NCI-H187 treated with DMSO at 0.1 percent for 48 hours (cell line): ENCODE measurements at regions not wholly inside any gene's neighbourhood (a gene's known extent, or its start where the extent isn't known, plus 50 kb on each side); places are given as distances from the start of the nearest gene placed in this dataset.

ENCODE experiments used
- DNase-seq: peaks from one replicate; lab custom pipeline; 2025; lab: John Stamatoyannopoulos, UW

DNA sequence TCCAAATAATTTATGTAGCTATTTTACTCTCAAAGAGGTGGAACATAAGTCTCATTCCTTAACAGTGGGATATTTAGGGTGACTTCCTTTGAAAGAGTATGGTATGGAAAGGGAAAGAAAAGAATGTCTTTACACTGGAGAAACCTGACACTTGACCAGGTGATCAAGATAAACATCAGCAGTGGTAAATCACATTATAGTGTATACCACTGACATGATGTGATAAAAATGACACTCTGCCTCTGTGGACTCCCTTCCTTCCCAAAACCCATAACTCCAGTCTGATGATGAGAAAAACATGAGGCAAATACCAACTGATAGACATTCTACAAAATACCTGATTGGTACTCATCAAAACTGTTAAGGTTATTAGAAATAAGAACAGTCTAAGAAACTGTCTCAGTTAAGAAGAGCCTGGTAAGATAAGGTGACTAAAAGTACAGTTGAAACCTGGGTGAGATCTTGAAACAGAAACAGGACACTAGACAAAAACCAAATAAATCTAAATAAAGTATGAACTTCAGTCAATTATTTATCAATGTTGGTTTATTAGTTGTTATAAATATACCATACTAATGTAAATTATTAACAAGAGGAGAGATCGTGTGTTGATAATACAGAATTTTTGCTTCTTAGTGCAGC lies 144.2 kb upstream of the PCDH18 start:
- no peak for DNase-seq

DNA sequence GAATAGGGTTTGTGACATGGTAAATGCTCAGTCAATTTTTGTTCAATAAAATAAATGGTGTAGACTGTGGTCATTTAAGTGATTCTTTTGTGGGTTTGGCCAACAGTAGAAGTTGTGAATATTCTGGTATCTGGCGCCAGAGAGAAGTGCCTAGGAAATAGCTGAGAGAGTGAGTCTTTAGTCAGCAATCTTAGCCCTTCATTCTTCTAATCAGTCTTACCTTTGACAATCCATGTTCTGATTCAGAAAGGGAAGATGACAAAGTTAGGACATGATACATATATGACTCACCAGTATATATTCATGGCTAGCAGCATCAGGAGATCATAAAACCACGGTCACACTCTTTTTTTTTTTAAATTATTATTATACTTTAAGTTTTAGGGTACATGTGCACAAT lies 141.8 kb upstream of the PCDH18 start:
- no peak for DNase-seq

- no peak for DNase-seq
These were observed 136.7 kb upstream of the PCDH18 start for GRCh38 chr4:137668885-137669545.

- no peak for DNase-seq
These were observed 132.1 kb upstream of the PCDH18 start for GRCh38 chr4:137664416-137664815.

DNA sequence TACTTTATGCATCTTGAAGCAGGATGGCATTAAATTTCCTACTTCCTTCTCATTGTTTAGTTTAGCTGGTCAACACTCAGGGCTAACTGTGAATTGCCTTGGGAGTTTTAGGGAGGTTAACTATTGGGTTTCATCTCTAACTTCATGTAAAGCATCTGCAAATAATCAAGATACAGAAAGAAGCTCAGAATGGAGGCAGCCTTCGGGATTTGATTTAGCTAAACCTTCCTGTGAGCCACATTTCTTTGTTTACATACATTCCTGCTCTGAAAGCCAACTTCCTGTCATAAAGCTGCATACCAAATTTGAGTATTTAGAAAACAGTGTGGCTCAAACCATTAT lies 131.7 kb upstream of the PCDH18 start:
- no peak for DNase-seq

DNA sequence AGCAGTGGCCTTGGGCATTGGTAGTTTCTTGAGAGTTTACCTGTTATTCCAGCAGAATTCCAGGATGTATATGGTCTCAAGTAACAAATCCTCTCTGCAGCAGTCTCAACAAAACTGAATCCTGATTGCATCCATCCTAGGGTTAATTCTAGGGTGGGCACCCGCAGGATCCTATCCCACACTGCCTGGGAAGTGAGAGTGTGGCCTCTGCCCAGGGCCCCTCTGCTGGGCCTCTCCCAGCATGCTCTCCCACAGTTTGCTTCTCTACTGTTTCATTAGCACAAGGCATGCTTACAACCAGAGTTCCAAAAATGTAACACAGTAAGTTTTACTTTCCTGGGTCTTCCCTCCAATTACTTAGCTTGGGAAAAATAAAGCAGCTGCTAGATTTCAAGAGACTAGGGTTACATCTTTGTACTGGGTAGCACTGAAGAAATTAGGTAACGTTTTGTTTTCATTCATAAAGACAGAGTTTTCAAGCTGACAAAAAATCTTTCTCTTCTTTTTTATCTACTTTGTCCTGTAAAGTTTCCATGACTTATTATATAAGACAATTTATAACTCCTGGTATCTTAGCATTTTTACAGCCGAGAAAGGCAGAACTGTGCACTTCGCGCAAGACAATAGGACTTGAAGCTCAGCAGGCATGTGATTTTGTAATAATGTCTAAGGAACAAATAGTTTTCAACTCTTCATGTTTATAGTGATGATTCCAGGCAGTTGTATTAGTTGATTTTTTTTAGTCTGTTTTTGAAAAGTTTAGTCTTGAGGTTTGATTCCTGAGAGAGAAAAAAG lies 131.2 kb upstream of the PCDH18 start:
- no peak for DNase-seq

GRCh38 chr4:137661693-137662092 lies 129.4 kb upstream of the PCDH18 start:
- DNase-seq, result no peak

GRCh38 chr4:137660211-137660610 lies 127.9 kb upstream of the PCDH18 start:
- DNase-seq, result no peak

DNA sequence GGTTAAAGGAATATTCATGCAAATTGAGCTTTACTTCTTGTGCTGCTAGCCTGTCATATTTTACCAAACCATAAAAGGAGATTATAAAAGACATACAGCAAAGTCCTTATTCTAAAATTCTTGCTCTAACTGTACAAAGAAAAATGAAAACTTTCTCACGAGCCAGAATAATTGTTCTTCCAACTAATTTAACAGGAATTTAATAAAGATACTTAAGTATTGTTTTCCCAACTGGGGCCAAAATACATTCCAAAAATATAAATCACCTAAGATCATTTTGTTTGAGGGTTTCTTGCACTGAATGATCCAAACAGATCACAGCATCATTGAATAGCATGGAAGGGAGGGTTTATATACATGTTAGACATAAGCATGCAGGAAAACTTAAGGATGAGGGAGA lies 127.1 kb upstream of the PCDH18 start:
- no peak for DNase-seq

GRCh38 chr4:137656661-137657060 lies 124.4 kb upstream of the PCDH18 start:
- no peak for DNase-seq

DNA sequence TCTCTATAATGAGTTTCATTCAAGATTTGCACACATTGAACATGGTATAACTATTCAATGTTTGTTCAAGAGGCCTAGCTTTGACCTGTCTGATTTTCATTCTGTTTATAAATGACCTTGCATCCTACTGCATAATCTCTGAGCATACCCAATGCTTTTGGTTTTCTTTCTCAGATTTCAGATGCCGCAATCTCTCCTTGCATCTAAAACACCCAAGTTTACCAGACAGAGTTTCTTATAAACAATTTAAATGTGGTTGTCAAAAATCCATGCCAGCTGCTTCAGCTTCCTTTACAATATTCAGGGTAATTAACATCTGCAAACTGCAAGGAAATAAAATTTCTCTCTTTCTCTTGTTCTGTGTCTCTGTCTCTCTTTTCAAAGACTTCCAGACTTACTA lies 123.0 kb upstream of the PCDH18 start:
- DNase-seq, result no peak

DNA sequence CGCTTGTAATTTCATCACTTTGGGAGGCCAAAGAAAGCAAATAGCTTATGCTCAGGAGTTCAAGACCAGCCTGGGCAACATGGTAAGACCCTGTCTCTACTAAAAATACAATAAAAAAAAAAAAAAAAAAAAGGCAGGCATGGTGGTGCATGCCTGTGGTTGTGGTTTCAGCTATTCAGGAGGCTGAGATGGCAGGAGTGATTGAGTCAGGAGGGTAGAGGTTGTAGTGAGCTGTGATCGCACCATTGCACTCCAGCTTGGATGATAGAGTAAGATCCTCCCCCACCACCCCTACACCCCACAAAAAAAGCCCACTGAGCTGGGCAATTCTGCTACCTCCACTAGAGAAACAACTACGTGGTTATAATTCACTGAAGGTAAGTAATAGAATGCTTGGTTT lies 118.8 kb upstream of the PCDH18 start:
- DNase-seq, result no peak

GRCh38 chr4:137649711-137650450 lies 117.6 kb upstream of the PCDH18 start:
- DNase-seq, result no peak

- DNase-seq, result no peak
These were observed 116.2 kb upstream of the PCDH18 start for GRCh38 chr4:137648531-137648930.

- no peak for DNase-seq
These were observed 115.1 kb upstream of the PCDH18 start for GRCh38 chr4:137647375-137647774.

- no peak for DNase-seq
These were observed 111.9 kb upstream of the PCDH18 start for GRCh38 chr4:137644201-137644600.

GRCh38 chr4:137641544-137641943 lies 109.2 kb upstream of the PCDH18 start:
- no peak for DNase-seq

DNA sequence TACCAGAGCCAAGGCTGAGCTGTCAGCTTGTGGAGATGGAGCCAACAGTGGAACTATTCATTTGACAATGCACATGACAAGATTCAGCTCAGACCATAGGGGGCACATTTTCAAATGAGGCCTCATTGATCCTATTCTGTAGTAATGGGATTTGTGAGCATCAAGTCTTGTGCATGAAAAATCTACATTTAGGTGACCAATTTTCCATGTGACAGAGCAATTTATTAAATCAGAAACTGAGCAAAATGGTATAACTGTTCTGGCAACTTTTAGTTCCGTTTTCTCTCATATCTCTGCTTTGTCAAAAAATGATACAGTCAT lies 108.5 kb upstream of the PCDH18 start:
- DNase-seq, result no peak

- DNase-seq, result no peak
These were observed 108.0 kb upstream of the PCDH18 start for GRCh38 chr4:137640156-137640837.

- no peak for DNase-seq
These were observed 106.6 kb upstream of the PCDH18 start for GRCh38 chr4:137638934-137639333.

- DNase-seq, result no peak
These were observed 103.3 kb upstream of the PCDH18 start for GRCh38 chr4:137635601-137636000.

DNA sequence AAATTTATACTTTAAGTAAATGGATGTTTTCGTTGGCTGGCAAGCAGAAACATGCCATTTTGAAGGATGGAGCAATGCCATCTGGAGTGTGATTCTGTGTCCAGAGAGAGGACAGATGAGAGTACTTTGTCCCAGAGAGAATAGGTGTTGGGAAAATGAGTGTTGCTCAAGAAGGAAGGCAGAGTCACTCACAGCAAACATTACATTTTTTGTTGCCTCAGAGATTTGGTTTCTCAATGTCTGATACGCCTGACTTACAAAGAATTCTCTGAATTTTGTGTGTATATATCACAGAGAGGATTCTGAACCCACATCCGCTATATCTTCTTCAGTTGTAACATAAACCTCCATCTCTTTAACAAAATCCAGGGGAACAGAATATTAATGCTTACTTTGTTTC lies 102.8 kb upstream of the PCDH18 start:
- no peak for DNase-seq
